Endodermal cell (in vitro differentiated cells): ENCODE measurements at regions not wholly inside any gene's neighbourhood (a gene's known extent, or its start where the extent isn't known, plus 50 kb on each side); places are given as distances from the start of the nearest gene placed in this dataset.

Experiments used
- DNase-seq: peaks from one replicate; pipeline ENCODE4 v3.0.0-alpha.2; 2017
- H3K27ac ChIP-seq: 2 replicates; pipeline ENCODE4 v1.5.1; 2013; ENCODE audit warnings: mild to moderate bottlenecking, low read depth, low read length, moderate library complexity
- H3K27me3 ChIP-seq: 2 replicates; pipeline ENCODE4 v1.6.1; 2013; ENCODE audit warnings: mild to moderate bottlenecking, low read length, moderate library complexity; ENCODE audit not compliant: insufficient read depth, control insufficient read depth, poor library complexity, severe bottlenecking
- H3K36me3 ChIP-seq: 2 replicates; pipeline ENCODE4 v1.7.0; 2013; ENCODE audit warnings: mild to moderate bottlenecking, low read length, moderate library complexity; ENCODE audit not compliant: control insufficient read depth, insufficient read depth
- H3K4me1 ChIP-seq: one replicate; pipeline ENCODE4 v1.7.0; 2013; ENCODE audit warnings: low read length; ENCODE audit not compliant: control insufficient read depth, insufficient read depth
- H3K4me3 ChIP-seq: 2 replicates; pipeline ENCODE4 v1.5.1; 2013; ENCODE audit warnings: mild to moderate bottlenecking, low read length, moderate library complexity
- H3K9ac ChIP-seq: 2 replicates; pipeline ENCODE4 v1.6.1; 2013; ENCODE audit warnings: mild to moderate bottlenecking, low read length, moderate library complexity; ENCODE audit not compliant: poor library complexity, severe bottlenecking; ENCODE audit errors: extremely low read depth
- H3K9me3 ChIP-seq: 2 replicates; pipeline ENCODE4 v1.6.1; 2013; ENCODE audit warnings: mild to moderate bottlenecking, low read length, moderate library complexity; ENCODE audit not compliant: control insufficient read depth
- H3K27ac Mint-ChIP-seq: 2 replicates; pipeline ENCODE4 v1.8.0; 2020; ENCODE audit warnings: mixed read lengths
- H3K27me3 Mint-ChIP-seq: 2 replicates; pipeline ENCODE4 v1.8.0; 2021; ENCODE audit warnings: mild to moderate bottlenecking, mixed read lengths; ENCODE audit not compliant: insufficient read depth
- H3K36me3 Mint-ChIP-seq: 2 replicates; pipeline ENCODE4 v1.8.0; 2020; ENCODE audit warnings: low read depth, mixed read lengths
- H3K4me1 Mint-ChIP-seq: 2 replicates; pipeline ENCODE4 v1.8.0; 2020; ENCODE audit warnings: mixed read lengths
- H3K4me3 Mint-ChIP-seq: 2 replicates; pipeline ENCODE4 v1.8.0; 2020; ENCODE audit warnings: mild to moderate bottlenecking, moderate library complexity, mixed read lengths
- H3K9me3 Mint-ChIP-seq: 2 replicates; pipeline ENCODE4 v1.8.0; 2020; ENCODE audit warnings: mild to moderate bottlenecking, mixed read lengths
- CTCF ChIP-seq: fragments of 200-600 bp; sonication (generic); conservative IDR thresholded peaks from 2 replicates; pipeline ENCODE4 v1.5.0; 2021; ENCODE audit warnings: antibody characterized with exemption, mild to moderate bottlenecking
- WGBS, 2 experiments: methylation state at CpG; one replicate each; pipeline versions ENCODE4 v1.1.5 to v1.1.7; 2013; ENCODE audit warnings: missing lambda C conversion rate in 2 of 2, mixed read lengths in 1 of 2; ENCODE audit not compliant: insufficient coverage in 1 of 2, insufficient read length in 1 of 2; 5-methylcytosine and 5-hydroxymethylcytosine counted together

DNA sequence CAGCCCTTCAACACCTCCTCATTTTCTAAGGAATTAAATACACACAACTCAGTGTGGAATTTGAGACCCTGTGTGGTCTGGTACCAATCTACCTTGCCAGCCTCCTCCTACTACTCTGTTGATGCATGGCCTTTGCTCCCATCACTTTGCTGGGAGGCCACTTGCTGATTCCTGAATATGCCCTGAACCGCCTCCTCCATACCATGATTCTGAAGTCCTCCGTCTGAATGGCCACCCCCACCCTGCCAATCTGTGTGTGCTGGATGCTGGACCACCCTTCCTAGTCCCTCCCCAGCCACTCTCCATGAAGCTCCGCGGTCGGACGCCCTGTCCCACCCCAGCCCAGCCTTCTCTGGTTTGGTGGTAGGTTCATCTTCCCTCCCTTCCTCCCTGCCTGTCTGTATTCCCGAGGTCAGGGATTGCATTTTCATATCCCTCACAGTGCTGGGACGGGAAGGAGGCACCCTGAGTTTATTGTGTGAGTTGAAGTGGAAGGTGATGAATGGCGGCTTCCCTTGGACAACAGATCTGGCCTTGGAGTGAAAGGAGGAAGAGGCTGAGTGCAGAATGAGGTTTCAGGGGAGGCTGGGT, 138.3 kb downstream of the CDC5L start:
- Histone ChIP-seq H3K9ac (no peak overlapping the region), H3K27ac (no peak overlapping the region), H3K4me3 (no peak overlapping the region), H3K9me3 (peaks cover 6% of the 10 kb centered on the region), H3K27me3 (no peaks in the 10 kb centered on the region), H3K4me1 (peaks cover 13% of the 10 kb centered on the region), H3K36me3 (no peaks in the 10 kb centered on the region)
- Mint-ChIP-seq H3K9me3 (no peaks in the 10 kb centered on the region), H3K27me3 (no peaks in the 10 kb centered on the region), H3K27ac (no peak overlapping the region), H3K4me3 (no peak overlapping the region), H3K4me1 (peaks cover 14% of the 10 kb centered on the region), H3K36me3 (no peaks in the 10 kb centered on the region)
- WGBS, 2 experiments: 83 to 88% methylated on average over 5 to 9 of the region's 9 CpGs
- peak; percentile 34 for DNase-seq
- TF ChIP-seq CTCF: no peak

DNA sequence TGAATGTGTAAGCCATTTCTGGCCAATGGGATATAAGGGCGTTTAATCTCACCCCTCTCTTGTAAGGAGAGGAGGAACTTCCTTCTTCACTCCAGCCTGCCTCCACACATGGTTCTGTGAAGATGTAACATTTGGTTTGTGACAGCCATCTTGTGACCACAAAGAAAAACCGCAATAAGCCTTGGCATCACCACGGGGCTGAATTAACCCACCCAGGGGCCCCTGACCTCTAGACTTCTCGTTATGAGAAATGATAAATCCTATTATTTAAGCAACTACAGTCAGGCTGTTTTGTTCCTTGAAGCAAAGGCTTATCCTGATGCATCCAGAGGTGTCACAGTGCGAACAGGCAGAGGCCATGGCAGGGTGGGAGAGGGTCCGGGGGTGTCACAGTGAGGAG, 139.7 kb downstream of the CDC5L start:
- H3K9me3 ChIP-seq: peaks cover 6% of the 10 kb centered on the region
- no peaks in the 10 kb centered on the region for H3K9me3 Mint-ChIP-seq
- no peaks in the 10 kb centered on the region for H3K36me3 Mint-ChIP-seq
- WGBS, 2 experiments: 97 to 100% methylated on average over 1 to 6 of the region's 6 CpGs
- H3K36me3 ChIP-seq: no peaks in the 10 kb centered on the region
- no peak overlapping the region for H3K4me3 Mint-ChIP-seq
- no peak overlapping the region for H3K9ac ChIP-seq
- H3K27ac Mint-ChIP-seq: no peak overlapping the region
- H3K27me3 ChIP-seq: no peaks in the 10 kb centered on the region
- H3K27me3 Mint-ChIP-seq: no peaks in the 10 kb centered on the region
- no peak overlapping the region for H3K27ac ChIP-seq
- peaks cover 14% of the 10 kb centered on the region for H3K4me1 Mint-ChIP-seq
- TF ChIP-seq CTCF: no peak
- no peak overlapping the region for H3K4me3 ChIP-seq
- peak; percentile 24 for DNase-seq
- peaks cover 13% of the 10 kb centered on the region for H3K4me1 ChIP-seq

DNA sequence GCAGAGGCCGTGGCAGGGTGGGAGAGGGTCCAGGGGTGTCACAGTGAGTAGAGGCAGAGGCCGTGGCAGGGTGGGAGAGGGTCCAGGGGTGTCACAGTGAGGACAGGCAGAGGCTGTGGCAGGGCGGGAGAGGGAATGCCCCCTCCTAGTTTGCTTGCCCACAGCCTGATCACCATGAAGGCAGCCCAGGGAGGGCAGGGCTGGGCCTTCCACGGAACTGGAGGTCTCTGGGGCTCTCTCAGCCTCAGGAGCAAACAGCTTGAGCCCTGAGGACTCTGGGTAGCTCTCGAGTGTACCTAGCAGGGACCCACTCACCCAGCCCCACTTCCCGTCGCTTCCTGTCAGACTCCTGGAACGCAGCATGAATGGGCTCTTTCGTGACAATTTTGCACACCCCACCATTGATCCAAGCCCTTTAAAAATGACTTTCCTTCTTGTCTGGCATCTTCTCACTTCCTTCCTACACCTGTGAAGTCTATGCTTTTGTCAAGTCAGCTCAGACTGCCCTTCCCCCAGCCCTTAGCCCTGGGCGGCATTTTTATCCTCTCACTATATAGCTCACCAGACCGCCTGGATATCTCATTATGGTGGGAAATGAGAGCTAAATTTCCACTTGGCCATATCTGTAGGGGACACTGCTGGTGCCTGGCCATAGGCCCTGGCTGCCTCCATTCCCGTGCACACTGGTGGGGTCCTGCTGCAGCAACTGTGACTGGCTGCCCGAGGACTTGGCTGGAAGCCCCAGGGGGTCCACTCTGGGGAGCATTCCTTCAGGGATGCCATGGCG, 140.3 kb downstream of the CDC5L start:
- Mint-ChIP-seq H3K27ac (no peak overlapping the region), H3K9me3 (no peaks in the 10 kb centered on the region), H3K36me3 (no peaks in the 10 kb centered on the region), H3K27me3 (no peaks in the 10 kb centered on the region), H3K4me3 (no peak overlapping the region), H3K4me1 (peaks cover 14% of the 10 kb centered on the region)
- Histone ChIP-seq H3K27me3 (no peaks in the 10 kb centered on the region), H3K36me3 (no peaks in the 10 kb centered on the region), H3K9me3 (peaks cover 6% of the 10 kb centered on the region), H3K4me1 (peaks cover 13% of the 10 kb centered on the region), H3K9ac (no peak overlapping the region), H3K4me3 (no peak overlapping the region), H3K27ac (no peak overlapping the region)
- DNase-seq: peak; percentile 50
- TF ChIP-seq CTCF: no peak
- 91 to 92% methylated on average over 9 to 14 of the region's 14 CpGs for WGBS, 2 experiments
